ENCODE measurements at regions not wholly inside any gene's neighbourhood (a gene's known extent, or its start where the extent isn't known, plus 50 kb on each side); places are given as distances from the start of the nearest gene placed in this dataset.

GRCh38 chr13:68261105-68261504 is 1031.0 kb upstream of the PCDH9 start:
- TF ChIP-seq, protein P1, sequence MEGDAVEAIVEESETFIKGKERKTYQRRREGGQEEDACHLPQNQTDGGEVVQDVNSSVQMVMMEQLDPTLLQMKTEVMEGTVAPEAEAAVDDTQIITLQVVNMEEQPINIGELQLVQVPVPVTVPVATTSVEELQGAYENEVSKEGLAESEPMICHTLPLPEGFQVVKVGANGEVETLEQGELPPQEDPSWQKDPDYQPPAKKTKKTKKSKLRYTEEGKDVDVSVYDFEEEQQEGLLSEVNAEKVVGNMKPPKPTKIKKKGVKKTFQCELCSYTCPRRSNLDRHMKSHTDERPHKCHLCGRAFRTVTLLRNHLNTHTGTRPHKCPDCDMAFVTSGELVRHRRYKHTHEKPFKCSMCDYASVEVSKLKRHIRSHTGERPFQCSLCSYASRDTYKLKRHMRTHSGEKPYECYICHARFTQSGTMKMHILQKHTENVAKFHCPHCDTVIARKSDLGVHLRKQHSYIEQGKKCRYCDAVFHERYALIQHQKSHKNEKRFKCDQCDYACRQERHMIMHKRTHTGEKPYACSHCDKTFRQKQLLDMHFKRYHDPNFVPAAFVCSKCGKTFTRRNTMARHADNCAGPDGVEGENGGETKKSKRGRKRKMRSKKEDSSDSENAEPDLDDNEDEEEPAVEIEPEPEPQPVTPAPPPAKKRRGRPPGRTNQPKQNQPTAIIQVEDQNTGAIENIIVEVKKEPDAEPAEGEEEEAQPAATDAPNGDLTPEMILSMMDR (tag by site-specific recombination; IDR thresholded peaks at IDR 0.05), result no peak
- TF ChIP-seq ZFP69B (tag by site-specific recombination; IDR thresholded peaks at IDR 0.05) (no peak), ZNF585B (tag by site-specific recombination; IDR thresholded peaks at IDR 0.05) (no peak), ZNF843 (tag by site-specific recombination; IDR thresholded peaks at IDR 0.05) (no peak), PBX3 (CRISPR knock-in tag; IDR thresholded peaks at IDR 0.05) (no peak), ZSCAN4 (tag by site-specific recombination; IDR thresholded peaks at IDR 0.05) (no peak), REST (tag by site-specific recombination; IDR thresholded peaks at IDR 0.05) (no peak), ZSCAN18 (tag by site-specific recombination; IDR thresholded peaks at IDR 0.05) (no peak), ZNF292 (tag by site-specific recombination; IDR thresholded peaks at IDR 0.05; ENCODE audit: borderline replicate concordance, low read depth) (no peak), ZNF121 (tag by site-specific recombination; IDR thresholded peaks at IDR 0.05) (no peak), ZNF654 (tag by site-specific recombination; IDR thresholded peaks at IDR 0.05; ENCODE audit: low read depth) (no peak)
- TF ChIP-seq, protein P2, sequence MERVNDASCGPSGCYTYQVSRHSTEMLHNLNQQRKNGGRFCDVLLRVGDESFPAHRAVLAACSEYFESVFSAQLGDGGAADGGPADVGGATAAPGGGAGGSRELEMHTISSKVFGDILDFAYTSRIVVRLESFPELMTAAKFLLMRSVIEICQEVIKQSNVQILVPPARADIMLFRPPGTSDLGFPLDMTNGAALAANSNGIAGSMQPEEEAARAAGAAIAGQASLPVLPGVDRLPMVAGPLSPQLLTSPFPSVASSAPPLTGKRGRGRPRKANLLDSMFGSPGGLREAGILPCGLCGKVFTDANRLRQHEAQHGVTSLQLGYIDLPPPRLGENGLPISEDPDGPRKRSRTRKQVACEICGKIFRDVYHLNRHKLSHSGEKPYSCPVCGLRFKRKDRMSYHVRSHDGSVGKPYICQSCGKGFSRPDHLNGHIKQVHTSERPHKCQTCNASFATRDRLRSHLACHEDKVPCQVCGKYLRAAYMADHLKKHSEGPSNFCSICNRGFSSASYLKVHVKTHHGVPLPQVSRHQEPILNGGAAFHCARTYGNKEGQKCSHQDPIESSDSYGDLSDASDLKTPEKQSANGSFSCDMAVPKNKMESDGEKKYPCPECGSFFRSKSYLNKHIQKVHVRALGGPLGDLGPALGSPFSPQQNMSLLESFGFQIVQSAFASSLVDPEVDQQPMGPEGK (tag by site-specific recombination; IDR thresholded peaks at IDR 0.05), result no peak
